K562 (cell line): ENCODE measurements at regions not wholly inside any gene's neighbourhood (a gene's known extent, or its start where the extent isn't known, plus 50 kb on each side); places are given as distances from the start of the nearest gene placed in this dataset.

Experiments
- ATAC-seq: fragments of 200-7000 bp; cut with Tn5 transposase; 3 replicates; pipeline ENCODE4 v1.9.1; 2020; ENCODE audit warnings: moderate library complexity
- BruUV-seq: library from RNA; stranded (reverse); fragments of 400-500 nt; replicated peaks from 2 replicates; lab custom pipeline; 2021; lab: Mats Ljungman, UMichigan
- CTCF ChIA-PET: fragments of 300-600 bp; formaldehyde crosslinking; extraction: SDS; loops from one replicate; lab custom pipeline; 2021; ENCODE audit warnings: low intra/inter-chr PET ratio; lab: Yijun Ruan, JAX
- POLR2A ChIA-PET: fragments of 300-600, 350-650 bp; sonication (Branson Sonifier 250); formaldehyde crosslinking; extraction: SDS; loops from one replicate; lab custom pipeline; 2021; ENCODE audit warnings: antibody characterized with exemption, inconsistent platforms; lab: Yijun Ruan, JAX
- DNase-seq, 4 experiments: peaks; one replicate each; pipeline versions ENCODE4 v3.0.0 to v3.0.0-alpha.2; 2011 to 2018; ENCODE audit warnings: low spot score in 3 of 4, mixed read lengths in 3 of 4; ENCODE audit errors: extremely low read depth in 1 of 4
- FAIRE-seq: peaks from 2 replicates; lab custom pipeline; 2011; peaks lifted over from hg19 to GRCh38; lab: Jason Lieb, UNC
- H2AFZ ChIP-seq: 2 replicates; pipeline ENCODE4 v1.6.0; 2011; ENCODE audit warnings: low read depth, low read length, control low read depth, inconsistent platforms
- H3K27ac ChIP-seq: fragments of 200-600 bp; 3 replicates; pipeline ENCODE4 v1.8.0; 2011; ENCODE audit warnings: low read depth, mild to moderate bottlenecking, control low read depth, inconsistent platforms, low read length, moderate library complexity, mixed read lengths; ENCODE audit errors: extremely low read depth
- H3K27me3 ChIP-seq, 2 experiments: fragments of 300-600 bp in 1 of 2; 2 replicates in 1 of 2; 3 replicates in 1 of 2; pipeline versions ENCODE4 v1.6.0 to v1.8.0; 2011; ENCODE audit warnings: inconsistent platforms in 2 of 2, low read length in 2 of 2, mild to moderate bottlenecking in 1 of 2, mixed read lengths in 1 of 2, moderate library complexity in 1 of 2; ENCODE audit not compliant: control insufficient read depth in 2 of 2, insufficient read depth in 2 of 2
- H3K36me3 ChIP-seq: fragments of 300-600 bp; 3 replicates; pipeline ENCODE4 v1.8.0; 2011; ENCODE audit warnings: mild to moderate bottlenecking, low read length, inconsistent platforms; ENCODE audit not compliant: control insufficient read depth, insufficient read depth
- H3K4me1 ChIP-seq, 2 experiments: fragments of 200-600 bp in 1 of 2; replicated peaks in 1 of 2; 2 replicates in 1 of 2; 3 replicates in 1 of 2; pipeline versions ENCODE4 v1.5.1 to v1.8.0; 2011; ENCODE audit warnings: inconsistent platforms in 2 of 2, low read length in 2 of 2, mild to moderate bottlenecking in 1 of 2, mixed read lengths in 1 of 2, moderate library complexity in 1 of 2; ENCODE audit not compliant: control insufficient read depth in 2 of 2, insufficient read depth in 2 of 2
- H3K4me2 ChIP-seq: 2 replicates; pipeline ENCODE4 v1.6.1; 2011; ENCODE audit warnings: low read length, control low read depth, inconsistent platforms, mixed read lengths; ENCODE audit not compliant: insufficient read depth
- H3K4me3 ChIP-seq: fragments of 200-600 bp; sonication (generic), shearing (Covaris generic); 2 replicates; pipeline ENCODE4 v1.5.1; 2016; ENCODE audit warnings: control low read depth, inconsistent platforms
- H3K79me2 ChIP-seq: fragments of 200-600 bp; 3 replicates; pipeline ENCODE4 v1.8.0; 2011; ENCODE audit warnings: low read length, inconsistent platforms; ENCODE audit not compliant: control insufficient read depth, insufficient read depth
- H3K9ac ChIP-seq, 2 experiments: 2 replicates each; pipeline versions ENCODE4 v1.6.0 to v1.6.1; 2011; ENCODE audit warnings: low read depth in 2 of 2, low read length in 2 of 2, control low read depth in 1 of 2, inconsistent platforms in 1 of 2, mild to moderate bottlenecking in 1 of 2, mixed read lengths in 1 of 2; ENCODE audit not compliant: insufficient read depth in 1 of 2
- H3K9me1 ChIP-seq: one replicate; pipeline ENCODE4 v1.6.0; 2011; ENCODE audit warnings: inconsistent platforms, mild to moderate bottlenecking, low read length, moderate library complexity; ENCODE audit not compliant: control insufficient read depth, insufficient read depth
- H3K9me3 ChIP-seq: replicated peaks from 2 replicates; pipeline ENCODE4 v1.5.1; 2011; ENCODE audit warnings: low read depth, low read length, inconsistent platforms; ENCODE audit not compliant: control insufficient read depth, insufficient read depth
- H4K20me1 ChIP-seq: replicated peaks from 2 replicates; pipeline ENCODE4 v1.6.1; 2011; ENCODE audit warnings: low read length, inconsistent platforms, mixed read lengths; ENCODE audit not compliant: control insufficient read depth, insufficient read depth
- ELF4 ChIP-seq: fragments of 450-650 bp; formaldehyde crosslinking; IDR thresholded peaks from 2 replicates; pipeline ENCODE4 v1.4.0; 2022; ENCODE audit warnings: missing genetic modification characterization
- LEF1 ChIP-seq: fragments of 450-650 bp; IDR thresholded peaks from 2 replicates; pipeline ENCODE4 v1.6.1; 2016; ENCODE audit warnings: mild to moderate bottlenecking
- PTRF ChIP-seq: fragments of 450-650 bp; IDR thresholded peaks from 2 replicates; pipeline ENCODE4 v1.6.1; 2016; ENCODE audit warnings: mild to moderate bottlenecking, missing genetic modification characterization, missing compliant biosample characterization
- STAT5B ChIP-seq: fragments of 250-450 bp; sonication (Bioruptor Pico); IDR thresholded peaks from 2 replicates; pipeline ENCODE4 v1.8.0; 2021; ENCODE audit warnings: mild to moderate bottlenecking, inconsistent platforms
- TOE1 ChIP-seq, 2 experiments: fragments of 450-650 bp in 1 of 2; sonication (generic) in 1 of 2; formaldehyde crosslinking in 1 of 2; IDR thresholded peaks; 2 replicates each; pipeline versions ENCODE4 v1.7.1 to v1.8.0; 2016 to 2022; ENCODE audit warnings: borderline replicate concordance in 2 of 2, mild to moderate bottlenecking in 2 of 2, antibody characterized with exemption in 1 of 2, inconsistent platforms in 1 of 2, low read depth in 1 of 2, missing genetic modification reagents in 1 of 2, moderate library complexity in 1 of 2
- ZNF431 ChIP-seq: sonication (generic); formaldehyde crosslinking; IDR thresholded peaks from 2 replicates; pipeline ENCODE4 v1.8.0; 2022; ENCODE audit warnings: mild to moderate bottlenecking, missing genetic modification reagents
- WGBS: fragments of 100-300 bp; shearing (Covaris generic); methylation state at CpG from one replicate; pipeline ENCODE4 v1.1.6; 2016; ENCODE audit warnings: low coverage, mixed read lengths; ENCODE audit not compliant: insufficient coverage; ENCODE audit errors: missing lambda C conversion rate; 5-methylcytosine and 5-hydroxymethylcytosine counted together
- in situ Hi-C: fragments of 300-500 bp; cut with MboI; formaldehyde crosslinking; loops from 4 replicates; pipeline ENCODE4 v1.15.0; 2018; ENCODE audit warnings: inconsistent platforms, mixed read lengths
- intact Hi-C: fragments of 100-400 bp; cut with micrococcal nuclease; formaldehyde crosslinking; loops from 2 replicates; pipeline ENCODE4 v1.14.2; 2022
- TF ChIP-seq, protein P1 (sequence below): fragments of 250-450 bp; sonication (Bioruptor Pico); IDR thresholded peaks from 2 replicates; pipeline ENCODE4 v1.6.1; 2021; ENCODE audit warnings: mild to moderate bottlenecking
- TF ChIP-seq, protein P2 (sequence below): sonication (generic); formaldehyde crosslinking; IDR thresholded peaks from 2 replicates; pipeline ENCODE4 v1.8.0; 2022; ENCODE audit warnings: mild to moderate bottlenecking, low read depth, missing genetic modification reagents

DNA sequence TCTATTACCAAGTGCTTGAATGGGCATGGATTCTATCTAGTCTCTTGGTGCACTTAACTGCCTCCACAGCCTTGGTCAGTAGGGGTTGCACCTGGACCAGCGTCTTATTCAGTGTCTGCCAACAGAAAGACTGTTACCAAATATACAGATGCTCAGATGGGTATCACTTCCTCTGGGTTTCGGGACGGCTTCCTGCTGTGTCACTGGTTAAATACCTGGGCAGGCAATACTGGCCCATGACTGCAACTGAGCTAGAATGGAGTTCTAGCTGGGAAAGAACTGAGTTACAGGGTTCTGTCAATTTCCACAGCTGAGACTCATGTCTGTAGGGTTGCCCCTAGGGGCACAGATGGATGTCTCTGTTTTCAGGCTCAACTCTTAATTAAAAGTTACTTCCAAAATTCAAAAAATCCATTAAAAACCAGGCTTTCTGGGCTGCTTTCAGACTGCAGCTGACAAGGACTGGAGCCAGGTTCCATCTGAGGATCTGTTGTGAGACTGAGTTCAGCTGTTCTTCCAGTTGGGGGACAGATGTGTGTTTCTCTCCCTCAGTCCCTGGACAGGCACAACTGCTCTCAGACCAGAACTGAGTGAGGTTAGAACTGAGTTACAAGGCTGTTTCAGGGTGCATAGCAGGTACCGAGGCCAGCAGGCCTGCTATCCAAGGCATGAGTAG lies 789.6 kb upstream of the SLC8A1 start:
- no peaks in the 10 kb centered on the region for H3K79me2 ChIP-seq
- no peak overlapping the region for H3K4me3 ChIP-seq
- no peaks in the 10 kb centered on the region for H4K20me1 ChIP-seq
- FAIRE-seq (no peak), DNase-seq (no peak), ATAC-seq (no peak)
- no peaks in the 10 kb centered on the region for H3K36me3 ChIP-seq
- H2AFZ ChIP-seq, result no peak overlapping the region
- no TSS peak for BruUV-seq
- no peak overlapping the region for H3K27ac ChIP-seq
- TF ChIP-seq PTRF (tag), result no peak
- ChIA-PET POLR2A (no interaction called here), CTCF (no interaction called here)
- intact Hi-C loops, result no loop called here
- H3K9me1 ChIP-seq, result no peaks in the 10 kb centered on the region
- in situ Hi-C loops, result no loop called here
- no peak overlapping the region for H3K9ac ChIP-seq
- no peaks in the 10 kb centered on the region for H3K9me3 ChIP-seq
- WGBS, result 0% methylated on average over 4 of the region's 4 CpGs
- no peak overlapping the region for H3K4me2 ChIP-seq
- no peaks in the 10 kb centered on the region for H3K4me1 ChIP-seq
- H3K27me3 ChIP-seq, result no peaks in the 10 kb centered on the region

DNA sequence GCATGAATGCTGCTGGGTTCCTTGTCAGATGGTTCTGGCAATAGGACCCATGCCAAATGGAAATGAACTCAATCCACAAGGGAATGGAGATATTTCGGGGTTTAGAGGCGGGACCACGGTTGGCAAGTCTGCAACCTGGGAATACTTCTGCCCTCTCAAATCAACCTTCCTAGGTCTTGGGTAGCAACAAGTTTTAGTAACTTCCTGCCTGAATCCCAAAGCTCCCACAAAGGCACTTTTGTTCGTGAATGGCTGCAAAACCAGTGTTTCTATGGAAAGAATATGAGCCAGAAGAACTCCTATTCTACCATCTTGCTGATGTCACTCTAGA lies 790.1 kb upstream of the SLC8A1 start:
- H3K4me1 ChIP-seq, result no peaks in the 10 kb centered on the region
- DNase-seq (no peak), FAIRE-seq (no peak), ATAC-seq (no peak)
- ChIA-PET POLR2A (no interaction called here), CTCF (no interaction called here)
- H3K79me2 ChIP-seq, result no peaks in the 10 kb centered on the region
- no TSS peak for BruUV-seq
- TF ChIP-seq ELF4, result no peak
- no peak for TF ChIP-seq ZNF431
- no peak for TF ChIP-seq TOE1 (IDR thresholded peaks at IDR 0.05; ENCODE audit: borderline replicate concordance)
- no peak for TF ChIP-seq TOE1 (CRISPR knock-in tag; IDR thresholded peaks at IDR 0.05; ENCODE audit: borderline replicate concordance, low read depth)
- TF ChIP-seq, protein P1, sequence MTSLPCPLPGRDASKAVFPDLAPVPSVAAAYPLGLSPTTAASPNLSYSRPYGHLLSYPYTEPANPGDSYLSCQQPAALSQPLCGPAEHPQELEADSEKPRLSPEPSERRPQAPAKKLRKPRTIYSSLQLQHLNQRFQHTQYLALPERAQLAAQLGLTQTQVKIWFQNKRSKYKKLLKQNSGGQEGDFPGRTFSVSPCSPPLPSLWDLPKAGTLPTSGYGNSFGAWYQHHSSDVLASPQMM, result no peak
- TF ChIP-seq, protein P2, sequence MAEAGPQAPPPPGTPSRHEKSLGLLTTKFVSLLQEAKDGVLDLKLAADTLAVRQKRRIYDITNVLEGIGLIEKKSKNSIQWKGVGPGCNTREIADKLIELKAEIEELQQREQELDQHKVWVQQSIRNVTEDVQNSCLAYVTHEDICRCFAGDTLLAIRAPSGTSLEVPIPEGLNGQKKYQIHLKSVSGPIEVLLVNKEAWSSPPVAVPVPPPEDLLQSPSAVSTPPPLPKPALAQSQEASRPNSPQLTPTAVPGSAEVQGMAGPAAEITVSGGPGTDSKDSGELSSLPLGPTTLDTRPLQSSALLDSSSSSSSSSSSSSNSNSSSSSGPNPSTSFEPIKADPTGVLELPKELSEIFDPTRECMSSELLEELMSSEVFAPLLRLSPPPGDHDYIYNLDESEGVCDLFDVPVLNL (CRISPR knock-in tag), result no peak
- TF ChIP-seq LEF1, result no peak
- no peak for TF ChIP-seq STAT5B (CRISPR knock-in tag)
- intact Hi-C loops, result no loop called here
- no peaks in the 10 kb centered on the region for H4K20me1 ChIP-seq
- in situ Hi-C loops, result no loop called here
- 3% methylated on average over 4 of the region's 4 CpGs for WGBS
- H3K9me3 ChIP-seq, result no peaks in the 10 kb centered on the region
- H3K36me3 ChIP-seq, result no peaks in the 10 kb centered on the region
- H3K9me1 ChIP-seq, result no peaks in the 10 kb centered on the region
- H2AFZ ChIP-seq, result no peak overlapping the region
- H3K27me3 ChIP-seq, result no peaks in the 10 kb centered on the region
- no peak overlapping the region for H3K9ac ChIP-seq
- no peak overlapping the region for H3K27ac ChIP-seq
- no peak overlapping the region for H3K4me2 ChIP-seq
- no peak overlapping the region for H3K4me3 ChIP-seq
